Lower lobe of right lung (tissue), 2 donors: ENCODE measurements at regions not wholly inside any gene's neighbourhood (a gene's known extent, or its start where the extent isn't known, plus 50 kb on each side); places are given as distances from the start of the nearest gene placed in this dataset.
"Not testable (repeated sequence)": the region's sequence is repeated elsewhere in the genome, so short reads cannot be mapped to it uniquely, and the experiment has no call there.

Source experiments
- ATAC-seq, 2 donors: fragments of 200-7000 bp; cut with Tn5 transposase; one replicate each; pipeline ENCODE4 v1.9.1; 2020 to 2022; ENCODE audit warnings: mild to moderate bottlenecking in 2 of 2, moderate library complexity in 2 of 2
- DNase-seq: peaks from one replicate; pipeline ENCODE4 v3.0.0-alpha.2; 2020
- H3K27ac ChIP-seq: fragments of 200-600 bp; one replicate; pipeline ENCODE4 v1.8.0; 2022
- H3K27me3 ChIP-seq: fragments of 200-600 bp; one replicate; pipeline ENCODE4 v1.8.0; 2022; ENCODE audit warnings: low read depth
- H3K36me3 ChIP-seq: fragments of 200-600 bp; one replicate; pipeline ENCODE4 v1.8.0; 2022; ENCODE audit warnings: mild to moderate bottlenecking
- H3K4me1 ChIP-seq: fragments of 200-600 bp; one replicate; pipeline ENCODE4 v1.8.0; 2022
- H3K4me3 ChIP-seq: fragments of 200-600 bp; one replicate; pipeline ENCODE4 v1.8.0; 2022; ENCODE audit warnings: mild to moderate bottlenecking
- H3K9me3 ChIP-seq: fragments of 200-600 bp; one replicate; pipeline ENCODE4 v1.8.0; 2022
- intact Hi-C: fragments of 100-400 bp; cut with DNase I; formaldehyde crosslinking; loops from one replicate; pipeline ENCODE4 v1.11.0; 2022
- TF ChIP-seq, protein P1 (sequence below): fragments of 200-600 bp; IDR thresholded peaks from one replicate; pipeline ENCODE4 v1.8.0; 2022; ENCODE audit warnings: antibody characterized with exemption, mild to moderate bottlenecking
- donor health status: DM: no; HTN: yes; CAD: no; lungs with severe emphysema.

DNA sequence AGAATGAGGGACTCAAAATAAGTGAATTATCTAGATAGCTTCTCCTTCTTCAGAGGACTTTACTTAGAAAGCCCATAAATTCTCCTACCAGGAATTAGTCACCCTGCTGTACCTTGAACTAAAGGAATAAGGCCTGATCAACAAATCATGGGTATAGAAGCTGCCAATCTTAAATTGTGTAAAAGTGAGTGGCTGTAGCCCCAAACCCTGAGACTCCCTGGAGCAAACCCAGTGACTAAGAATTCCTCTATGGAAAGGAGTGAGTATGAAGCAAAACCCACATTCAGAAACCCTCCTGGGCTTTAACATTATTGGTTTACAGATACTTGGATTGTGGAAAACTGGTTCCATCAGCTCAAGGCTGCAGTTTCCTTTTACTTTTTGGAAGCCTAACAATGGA lies 285.8 kb upstream of the TBX18 start:
- Histone ChIP-seq H3K4me3 (no peak overlapping the region), H3K9me3 (no peaks in the 10 kb centered on the region), H3K4me1 (no peaks in the 10 kb centered on the region), H3K36me3 (no peaks in the 10 kb centered on the region), H3K27me3 (no peaks in the 10 kb centered on the region), H3K27ac (no peak overlapping the region)
- DNase-seq = no peak
- intact Hi-C loops = no loop called here
- ATAC-seq = no peak
- TF ChIP-seq, protein P1, sequence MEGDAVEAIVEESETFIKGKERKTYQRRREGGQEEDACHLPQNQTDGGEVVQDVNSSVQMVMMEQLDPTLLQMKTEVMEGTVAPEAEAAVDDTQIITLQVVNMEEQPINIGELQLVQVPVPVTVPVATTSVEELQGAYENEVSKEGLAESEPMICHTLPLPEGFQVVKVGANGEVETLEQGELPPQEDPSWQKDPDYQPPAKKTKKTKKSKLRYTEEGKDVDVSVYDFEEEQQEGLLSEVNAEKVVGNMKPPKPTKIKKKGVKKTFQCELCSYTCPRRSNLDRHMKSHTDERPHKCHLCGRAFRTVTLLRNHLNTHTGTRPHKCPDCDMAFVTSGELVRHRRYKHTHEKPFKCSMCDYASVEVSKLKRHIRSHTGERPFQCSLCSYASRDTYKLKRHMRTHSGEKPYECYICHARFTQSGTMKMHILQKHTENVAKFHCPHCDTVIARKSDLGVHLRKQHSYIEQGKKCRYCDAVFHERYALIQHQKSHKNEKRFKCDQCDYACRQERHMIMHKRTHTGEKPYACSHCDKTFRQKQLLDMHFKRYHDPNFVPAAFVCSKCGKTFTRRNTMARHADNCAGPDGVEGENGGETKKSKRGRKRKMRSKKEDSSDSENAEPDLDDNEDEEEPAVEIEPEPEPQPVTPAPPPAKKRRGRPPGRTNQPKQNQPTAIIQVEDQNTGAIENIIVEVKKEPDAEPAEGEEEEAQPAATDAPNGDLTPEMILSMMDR = no peak

DNA sequence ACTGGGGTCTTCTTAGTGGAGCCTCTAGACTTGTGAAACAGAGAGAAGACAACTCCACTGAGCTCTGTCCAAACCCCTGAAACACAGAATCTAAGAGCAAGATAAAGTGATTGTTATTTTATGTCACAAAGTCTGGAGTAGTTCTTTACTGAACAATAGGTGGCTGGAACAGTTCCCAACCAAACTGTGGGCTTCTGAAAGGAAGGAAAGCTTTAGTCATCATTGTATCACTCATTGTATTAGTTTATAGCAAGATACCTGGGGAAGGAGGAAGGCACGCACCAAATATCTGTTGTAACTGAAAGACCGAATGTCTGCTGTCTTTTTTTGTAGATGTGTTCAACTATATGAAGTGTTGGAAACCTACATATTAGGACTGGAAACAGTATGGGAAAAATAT lies 284.9 kb upstream of the TBX18 start:
- Histone ChIP-seq H3K27ac (no peak overlapping the region), H3K36me3 (no peaks in the 10 kb centered on the region), H3K4me3 (no peak overlapping the region), H3K9me3 (no peaks in the 10 kb centered on the region), H3K27me3 (no peaks in the 10 kb centered on the region), H3K4me1 (no peaks in the 10 kb centered on the region)
- DNase-seq = no peak
- intact Hi-C loops = no loop called here
- TF ChIP-seq, protein P1 = no peak
- ATAC-seq = no peak

DNA sequence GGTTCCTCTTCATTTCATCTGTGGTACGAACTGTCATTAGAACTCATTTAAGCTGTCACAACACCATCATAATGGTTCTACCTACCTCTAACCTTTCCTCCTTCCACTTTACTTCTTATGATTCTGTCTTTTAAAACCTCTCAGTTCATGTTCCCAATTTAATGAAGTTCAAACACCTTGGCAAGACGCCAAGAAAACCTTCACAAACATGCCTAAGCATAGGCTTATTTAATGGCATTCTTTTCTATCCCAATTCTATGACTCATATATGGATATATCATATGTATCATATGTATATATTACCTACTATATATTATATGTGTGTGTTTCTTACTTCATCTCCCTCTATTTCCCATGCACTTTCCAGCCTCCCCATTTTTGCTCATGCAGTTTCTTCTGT lies 283.4 kb upstream of the TBX18 start:
- no peak for ATAC-seq
- H3K4me1 ChIP-seq = no peaks in the 10 kb centered on the region
- DNase-seq = no peak
- H3K27ac ChIP-seq = no peak overlapping the region
- H3K36me3 ChIP-seq = no peaks in the 10 kb centered on the region
- no peaks in the 10 kb centered on the region for H3K9me3 ChIP-seq
- intact Hi-C loops = no loop called here
- H3K4me3 ChIP-seq = no peak overlapping the region
- TF ChIP-seq, protein P1 = no peak
- H3K27me3 ChIP-seq = no peaks in the 10 kb centered on the region

DNA sequence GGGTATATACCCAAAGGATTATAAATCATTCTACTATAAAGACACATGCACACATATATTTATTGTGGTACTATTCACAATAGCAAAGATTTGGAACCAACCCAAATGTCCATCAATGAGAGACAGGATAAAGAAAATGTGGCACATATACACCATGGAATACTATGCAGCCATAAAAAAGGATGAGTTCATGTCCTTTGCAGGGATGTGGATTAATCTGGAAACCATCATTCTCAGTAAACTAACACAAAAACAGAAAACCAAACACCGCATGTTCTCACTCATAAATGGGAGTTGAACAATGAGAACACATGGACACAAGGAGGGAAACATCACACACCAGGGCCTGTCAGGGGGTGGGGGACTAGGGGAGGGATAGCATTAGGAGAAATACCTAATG lies 281.4 kb upstream of the TBX18 start:
- H3K4me1 ChIP-seq, H3K4me3 ChIP-seq, DNase-seq, ATAC-seq, intact Hi-C loops, H3K27me3 ChIP-seq, H3K27ac ChIP-seq, H3K36me3 ChIP-seq, H3K9me3 ChIP-seq: not testable (repeated sequence)

DNA sequence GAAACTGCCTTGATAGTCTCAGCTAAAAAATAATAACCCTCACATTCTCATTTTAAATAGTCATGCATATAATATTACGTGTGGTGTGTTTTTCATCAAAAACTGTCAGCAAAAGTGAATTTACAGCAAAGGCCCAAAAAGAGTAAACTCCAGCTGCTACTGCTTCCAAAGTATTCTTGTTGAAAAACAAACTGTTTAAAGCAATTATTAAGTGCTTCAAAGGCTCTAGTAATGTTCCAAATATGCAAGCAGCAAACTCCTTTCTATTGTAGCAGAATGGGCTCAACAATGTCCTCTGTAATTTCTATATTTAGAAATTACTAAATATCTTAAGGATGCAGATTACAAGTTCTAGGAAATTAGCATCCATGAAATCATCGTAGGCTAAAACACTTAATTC lies 280.0 kb upstream of the TBX18 start:
- DNase-seq (no peak), ATAC-seq (no peak)
- H3K9me3 ChIP-seq = no peaks in the 10 kb centered on the region
- TF ChIP-seq, protein P1 = no peak
- H3K4me1 ChIP-seq = no peaks in the 10 kb centered on the region
- intact Hi-C loops = no loop called here
- no peak overlapping the region for H3K4me3 ChIP-seq
- H3K27ac ChIP-seq = no peak overlapping the region
- no peaks in the 10 kb centered on the region for H3K36me3 ChIP-seq
- no peaks in the 10 kb centered on the region for H3K27me3 ChIP-seq

DNA sequence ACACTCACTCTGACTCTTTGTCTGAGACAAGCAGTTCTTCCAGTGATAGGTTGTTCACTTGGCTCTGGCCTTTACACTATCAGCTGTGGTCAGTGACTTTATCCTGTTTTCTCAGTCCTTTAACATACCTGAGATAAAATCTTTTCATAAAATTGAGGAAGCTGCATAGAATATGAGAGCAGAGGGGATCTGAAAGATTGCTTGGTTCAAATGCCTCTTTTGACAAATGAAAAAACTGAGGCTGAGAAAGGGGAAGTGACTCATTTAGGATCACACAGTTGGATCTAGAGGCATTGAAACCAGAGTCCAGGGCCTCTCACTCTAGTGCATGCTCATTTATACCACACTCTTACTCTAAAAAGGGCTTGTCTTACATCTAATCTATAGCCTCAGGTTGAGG lies 277.0 kb upstream of the TBX18 start:
- Histone ChIP-seq H3K9me3 (no peaks in the 10 kb centered on the region), H3K4me1 (no peaks in the 10 kb centered on the region), H3K4me3 (no peak overlapping the region), H3K36me3 (no peaks in the 10 kb centered on the region), H3K27me3 (no peaks in the 10 kb centered on the region), H3K27ac (no peak overlapping the region)
- intact Hi-C loops = no loop called here
- DNase-seq = no peak
- TF ChIP-seq, protein P1 = no peak
- ATAC-seq = no peak
